ENCODE measurements at regions not wholly inside any gene's neighbourhood (a gene's known extent, or its start where the extent isn't known, plus 50 kb on each side); places are given as distances from the start of the nearest gene placed in this dataset.
"Not testable (repeated sequence)": the region's sequence is repeated elsewhere in the genome, so short reads cannot be mapped to it uniquely, and the experiment has no call there.

GRCh38 chr13:90032313-90032712 lies 1315.2 kb upstream of the MIR17HG start:
- no peak for DNase-seq

GRCh38 chr13:90032841-90033493 lies 1314.5 kb upstream of the MIR17HG start:
- DNase-seq = no peak

GRCh38 chr13:90039516-90039915 lies 1308.0 kb upstream of the MIR17HG start:
- DNase-seq = no peak

GRCh38 chr13:90047600-90047999 lies 1299.9 kb upstream of the MIR17HG start:
- DNase-seq = no peak

- no peak for DNase-seq
Measured at GRCh38 chr13:90049989-90050671, 1297.4 kb upstream of the MIR17HG start.

- no peak for DNase-seq
Measured at GRCh38 chr13:90055121-90055520, 1292.4 kb upstream of the MIR17HG start.

- no peak for DNase-seq
Measured at GRCh38 chr13:90055760-90056159, 1291.7 kb upstream of the MIR17HG start.

GRCh38 chr13:90064226-90064625 lies 1283.3 kb upstream of the MIR17HG start:
- not testable (repeated sequence) for DNase-seq

- no peak for DNase-seq
Measured at GRCh38 chr13:90068658-90069057, 1278.8 kb upstream of the MIR17HG start.

- no peak for DNase-seq
Measured at GRCh38 chr13:90070362-90070761, 1277.1 kb upstream of the MIR17HG start.

- DNase-seq = no peak
Measured at GRCh38 chr13:90070837-90071525, 1276.5 kb upstream of the MIR17HG start.

- no peak for DNase-seq
Measured at GRCh38 chr13:90084684-90085290, 1262.7 kb upstream of the MIR17HG start.

- DNase-seq = no peak
Measured at GRCh38 chr13:90089051-90089450, 1258.4 kb upstream of the MIR17HG start.

GRCh38 chr13:90091611-90092010 lies 1255.9 kb upstream of the MIR17HG start:
- DNase-seq = no peak

GRCh38 chr13:90094357-90094756 lies 1253.1 kb upstream of the MIR17HG start:
- DNase-seq = no peak

GRCh38 chr13:90098577-90098976 lies 1248.9 kb upstream of the MIR17HG start:
- DNase-seq = no peak

- DNase-seq = no peak
Measured at GRCh38 chr13:90099847-90100246, 1247.6 kb upstream of the MIR17HG start.

- no peak for DNase-seq
Measured at GRCh38 chr13:90103099-90103784, 1244.2 kb upstream of the MIR17HG start.

GRCh38 chr13:90104764-90105163 lies 1242.7 kb upstream of the MIR17HG start:
- DNase-seq = no peak

- DNase-seq = no peak
Measured at GRCh38 chr13:90105276-90105675, 1242.2 kb upstream of the MIR17HG start.

GRCh38 chr13:90105849-90106496 lies 1241.5 kb upstream of the MIR17HG start:
- no peak for DNase-seq

- DNase-seq = no peak
Measured at GRCh38 chr13:90107661-90108060, 1239.8 kb upstream of the MIR17HG start.

GRCh38 chr13:90108547-90108946 lies 1238.9 kb upstream of the MIR17HG start:
- DNase-seq = no peak
